MM.1S (cell line): ENCODE measurements at regions not wholly inside any gene's neighbourhood (a gene's known extent, or its start where the extent isn't known, plus 50 kb on each side); places are given as distances from the start of the nearest gene placed in this dataset.

Experiments
- DNase-seq: peaks from one replicate; pipeline ENCODE4 v3.0.0-alpha.2; 2015
- H2AFZ ChIP-seq: fragments of 300-600 bp; sonication (generic); 2 replicates; pipeline ENCODE4 v1.6.0; 2016; ENCODE audit warnings: antibody characterized with exemption, low read length
- H3F3A ChIP-seq: fragments of 300-600 bp; sonication (generic); 2 replicates; pipeline ENCODE4 v1.6.1; 2016; ENCODE audit warnings: mild to moderate bottlenecking, antibody characterized with exemption, low read length, moderate library complexity, mixed read lengths; ENCODE audit not compliant: insufficient read depth
- H3K27ac ChIP-seq: fragments of 300-600 bp; sonication (generic); 2 replicates; pipeline ENCODE4 v1.5.1; 2016; ENCODE audit warnings: mild to moderate bottlenecking, low read length
- H3K27me3 ChIP-seq: fragments of 300-600 bp; sonication (generic); replicated peaks from 2 replicates; pipeline ENCODE4 v1.6.0; 2016; ENCODE audit warnings: low read length; ENCODE audit not compliant: insufficient read depth
- H3K36me3 ChIP-seq: fragments of 300-600 bp; sonication (generic); replicated peaks from 2 replicates; pipeline ENCODE4 v1.6.1; 2016; ENCODE audit warnings: mild to moderate bottlenecking, low read length, mixed read lengths; ENCODE audit not compliant: insufficient read depth
- H3K4me1 ChIP-seq: fragments of 300-600 bp; sonication (generic); 2 replicates; pipeline ENCODE4 v1.6.1; 2016; ENCODE audit warnings: low read length, mixed read lengths
- H3K4me2 ChIP-seq: fragments of 300-600 bp; sonication (generic); 2 replicates; pipeline ENCODE4 v1.6.0; 2016; ENCODE audit warnings: low read depth, low read length
- H3K4me3 ChIP-seq: fragments of 300-600 bp; sonication (generic); 2 replicates; pipeline ENCODE4 v1.5.1; 2016; ENCODE audit warnings: low read length, mixed read lengths
- H3K79me2 ChIP-seq: fragments of 300-600 bp; sonication (generic); 2 replicates; pipeline ENCODE4 v1.6.1; 2016; ENCODE audit warnings: mixed run types, low read length, mixed read lengths
- H3K9ac ChIP-seq: fragments of 300-600 bp; sonication (generic); 2 replicates; pipeline ENCODE4 v1.6.1; 2016; ENCODE audit warnings: low read length, mixed read lengths
- H3K9me2 ChIP-seq: fragments of 300-600 bp; sonication (generic); replicated peaks from 2 replicates; pipeline ENCODE4 v1.6.1; 2016; ENCODE audit warnings: mild to moderate bottlenecking, low read length, mixed read lengths; ENCODE audit not compliant: insufficient read depth
- H3K9me3 ChIP-seq: fragments of 300-600 bp; sonication (generic); replicated peaks from 2 replicates; pipeline ENCODE4 v1.6.1; 2016; ENCODE audit warnings: mild to moderate bottlenecking, low read length, mixed read lengths; ENCODE audit not compliant: insufficient read depth
- H4K20me1 ChIP-seq: fragments of 300-600 bp; sonication (generic); 2 replicates; pipeline ENCODE4 v1.6.1; 2016; ENCODE audit warnings: mild to moderate bottlenecking, low read length, moderate library complexity, mixed read lengths; ENCODE audit not compliant: insufficient read depth
- CTCF ChIP-seq: fragments of 300-600 bp; sonication (generic); IDR thresholded peaks from 2 replicates; pipeline ENCODE4 v1.5.1; 2016; ENCODE audit warnings: antibody characterized with exemption, low read length, mixed read lengths
- EZH2 ChIP-seq: fragments of 300-600 bp; sonication (generic); optimal IDR thresholded peaks from 2 replicates; pipeline ENCODE3; 2017; ENCODE audit warnings: low read depth, mild to moderate bottlenecking, antibody characterized with exemption, low read length, mixed read lengths
- EZH2phosphoT487 ChIP-seq: fragments of 300-600 bp; sonication (generic); IDR thresholded peaks from 2 replicates; pipeline ENCODE4 v1.6.1; 2018; ENCODE audit warnings: antibody characterized with exemption, low read length

- Histone ChIP-seq H3K9me2 (no peaks in the 10 kb centered on the region), H3K9me3 (no peaks in the 10 kb centered on the region), H3K4me1 (no peaks in the 10 kb centered on the region), H2AFZ (no peak overlapping the region), H4K20me1 (no peaks in the 10 kb centered on the region), H3K4me3 (no peak overlapping the region), H3K27me3 (no peaks in the 10 kb centered on the region), H3K79me2 (no peaks in the 10 kb centered on the region), H3K36me3 (no peaks in the 10 kb centered on the region), H3F3A (no peaks in the 10 kb centered on the region), H3K9ac (no peak overlapping the region), H3K27ac (no peak overlapping the region), H3K4me2 (no peak overlapping the region)
- TF ChIP-seq CTCF (no peak), EZH2 (no peak), EZH2phosphoT487 (no peak)
- no peak for DNase-seq
These were observed 74.9 kb downstream of the TAF11L14 start for GRCh38 chr5:17709011-17709710.

DNA sequence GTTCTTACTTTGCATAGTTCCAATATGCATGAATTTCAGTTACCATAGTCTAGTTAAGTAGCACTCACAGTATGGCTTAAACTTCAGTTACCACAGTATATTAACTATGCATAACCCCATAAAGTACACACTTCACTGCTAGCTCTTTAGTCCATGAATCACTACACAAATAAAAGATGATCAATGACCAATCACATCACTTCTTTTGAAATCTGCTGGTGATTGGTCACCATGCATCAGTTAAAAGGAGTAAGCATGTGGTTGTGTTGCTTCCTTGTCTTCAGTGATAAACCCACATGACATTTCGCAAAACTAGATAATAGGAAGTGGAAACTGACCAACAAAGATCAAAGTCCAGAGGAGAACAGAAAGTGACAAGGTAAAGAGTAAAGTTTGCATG is 79.0 kb downstream of the TAF11L14 start:
- no peak overlapping the region for H3K4me3 ChIP-seq
- H4K20me1 ChIP-seq, result no peaks in the 10 kb centered on the region
- H3K4me1 ChIP-seq, result no peaks in the 10 kb centered on the region
- no peak for DNase-seq
- no peaks in the 10 kb centered on the region for H3F3A ChIP-seq
- H3K9ac ChIP-seq, result no peak overlapping the region
- no peaks in the 10 kb centered on the region for H3K9me2 ChIP-seq
- TF ChIP-seq EZH2phosphoT487 (no peak), EZH2 (no peak), CTCF (no peak)
- no peaks in the 10 kb centered on the region for H3K36me3 ChIP-seq
- no peak overlapping the region for H3K27ac ChIP-seq
- no peaks in the 10 kb centered on the region for H3K79me2 ChIP-seq
- H3K27me3 ChIP-seq, result no peaks in the 10 kb centered on the region
- no peak overlapping the region for H3K4me2 ChIP-seq
- H2AFZ ChIP-seq, result no peak overlapping the region
- H3K9me3 ChIP-seq, result no peaks in the 10 kb centered on the region

GRCh38 chr5:17714186-17714585 is 79.9 kb downstream of the TAF11L14 start:
- Histone ChIP-seq H3K27me3 (no peaks in the 10 kb centered on the region), H3K9me2 (no peaks in the 10 kb centered on the region), H3K4me1 (no peaks in the 10 kb centered on the region), H4K20me1 (no peaks in the 10 kb centered on the region), H3K9ac (no peak overlapping the region), H3K27ac (no peak overlapping the region), H3F3A (no peaks in the 10 kb centered on the region), H3K79me2 (no peaks in the 10 kb centered on the region), H3K9me3 (no peaks in the 10 kb centered on the region), H2AFZ (no peak overlapping the region), H3K36me3 (no peaks in the 10 kb centered on the region), H3K4me2 (no peak overlapping the region), H3K4me3 (no peak overlapping the region)
- DNase-seq, result no peak
- TF ChIP-seq CTCF (no peak), EZH2 (no peak), EZH2phosphoT487 (no peak)
